RWPE1 (cell line): ENCODE measurements at regions not wholly inside any gene's neighbourhood (a gene's known extent, or its start where the extent isn't known, plus 50 kb on each side); places are given as distances from the start of the nearest gene placed in this dataset.
"Not testable (repeated sequence)": the region's sequence is repeated elsewhere in the genome, so short reads cannot be mapped to it uniquely, and the experiment has no call there.

ENCODE experiments used
- CTCF ChIA-PET: fragments of 350-600 bp; sonication (Branson Sonifier 250); formaldehyde crosslinking; extraction: SDS; loops from one replicate; lab custom pipeline; 2021; lab: Yijun Ruan, JAX
- POLR2A ChIA-PET: fragments of 400-600 bp; formaldehyde crosslinking; extraction: SDS; loops from one replicate; lab custom pipeline; 2020; ENCODE audit warnings: antibody characterized with exemption; ENCODE audit not compliant: low non-redundant PET; lab: Yijun Ruan, JAX
- DNase-seq: peaks from one replicate; pipeline ENCODE4 v3.0.0; 2012; ENCODE audit warnings: low spot score
- H3K27ac ChIP-seq: fragments of 450-650 bp; 2 replicates; pipeline ENCODE4 v1.5.1; 2017
- CTCF ChIP-seq: fragments of 450-650 bp; conservative IDR thresholded peaks from 2 replicates; pipeline ENCODE4 v1.5.1; 2017; ENCODE audit warnings: low read depth, mild to moderate bottlenecking

GRCh38 chr11:121965330-121965729 lies 150.7 kb downstream of the BLID start:
- TF ChIP-seq CTCF: no peak
- ChIA-PET CTCF (no interaction called here), POLR2A (no interaction called here)
- peak overlapping the region; percentile 29; the same call in 1 of the 2 replicates for H3K27ac ChIP-seq
- peak; percentile 65 for DNase-seq

GRCh38 chr11:121964591-121964990 lies 151.4 kb downstream of the BLID start:
- no peak overlapping the region for H3K27ac ChIP-seq
- CTCF ChIA-PET: no interaction called here
- TF ChIP-seq CTCF: no peak
- POLR2A ChIA-PET: no interaction called here
- DNase-seq: peak; percentile 28

GRCh38 chr11:121963846-121964245 lies 152.2 kb downstream of the BLID start:
- H3K27ac ChIP-seq, CTCF ChIA-PET, POLR2A ChIA-PET, DNase-seq: not testable (repeated sequence)

- ChIA-PET CTCF (no interaction called here), POLR2A (no interaction called here)
- no peak overlapping the region for H3K27ac ChIP-seq
- no peak for DNase-seq
- no peak for TF ChIP-seq CTCF
Observed at GRCh38 chr11:121961321-121961801, 154.7 kb downstream of the BLID start.

- no peak for DNase-seq
- no peak overlapping the region for H3K27ac ChIP-seq
- POLR2A ChIA-PET: no interaction called here
- CTCF ChIA-PET: interaction anchor here (0.6 kb wide), 1 partner anchor 172 kb away, joined by 3 read pairs; no protein-coding TSS in a partner anchor
- no peak for TF ChIP-seq CTCF
Observed at GRCh38 chr11:121958971-121959325, 157.1 kb downstream of the BLID start.

GRCh38 chr11:121958323-121958970 lies 157.6 kb downstream of the BLID start:
- DNase-seq: no peak
- TF ChIP-seq CTCF: no peak
- CTCF ChIA-PET: no interaction called here
- H3K27ac ChIP-seq: no peak overlapping the region
- POLR2A ChIA-PET: no interaction called here

- TF ChIP-seq CTCF: no peak
- ChIA-PET POLR2A (no interaction called here), CTCF (no interaction called here)
- H3K27ac ChIP-seq: no peak overlapping the region
- no peak for DNase-seq
Observed at GRCh38 chr11:121953122-121953521, 162.9 kb downstream of the BLID start.
